NOMO-1 (cell line): ENCODE measurements at regions not wholly inside any gene's neighbourhood (a gene's known extent, or its start where the extent isn't known, plus 50 kb on each side); places are given as distances from the start of the nearest gene placed in this dataset.

Experiments
- DNase-seq, 2 experiments: peaks; one replicate each; lab custom pipeline; 2025; ENCODE audit not compliant: unreplicated experiment in 2 of 2; lab: John Stamatoyannopoulos, UW

DNA sequence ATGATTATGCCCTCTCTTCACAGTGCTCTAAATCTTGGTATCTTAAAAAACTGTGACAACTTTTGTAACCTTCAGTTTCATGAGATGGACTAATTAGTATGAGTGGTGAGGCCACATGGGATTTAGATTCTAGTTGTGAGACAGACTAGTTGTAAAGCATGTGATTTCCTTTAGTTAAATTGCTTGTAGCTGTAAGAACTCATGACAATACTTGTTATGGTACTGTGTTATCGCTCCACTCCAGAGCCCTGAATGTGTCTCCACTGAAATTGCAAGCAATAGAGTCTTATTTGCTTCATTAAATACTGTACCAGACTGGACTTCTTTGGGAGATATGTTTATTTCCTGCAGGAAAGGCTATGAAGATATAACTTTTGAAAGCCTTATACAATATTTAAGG, 1198.3 kb upstream of the CDH6 start:
- no peak for DNase-seq

DNA sequence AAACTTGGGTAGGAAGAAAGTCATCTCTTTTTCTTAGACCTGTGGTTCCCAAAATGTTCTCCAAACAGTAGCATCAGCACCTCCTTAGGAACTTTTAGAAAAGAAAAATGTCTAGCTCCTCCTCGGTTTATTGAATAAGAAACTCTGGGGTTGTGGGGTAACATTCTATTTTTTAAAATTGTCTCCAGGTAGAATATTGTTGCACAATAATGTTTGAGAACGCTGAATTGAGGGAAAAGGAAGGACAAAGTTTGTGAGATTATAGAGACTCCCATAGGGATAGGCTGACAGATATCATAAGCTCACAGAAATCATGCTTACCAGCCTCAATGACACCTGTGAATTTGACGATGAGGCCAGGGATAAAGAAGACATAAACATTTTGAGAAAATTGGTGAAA, 1199.0 kb upstream of the CDH6 start:
- DNase-seq = no peak

DNA sequence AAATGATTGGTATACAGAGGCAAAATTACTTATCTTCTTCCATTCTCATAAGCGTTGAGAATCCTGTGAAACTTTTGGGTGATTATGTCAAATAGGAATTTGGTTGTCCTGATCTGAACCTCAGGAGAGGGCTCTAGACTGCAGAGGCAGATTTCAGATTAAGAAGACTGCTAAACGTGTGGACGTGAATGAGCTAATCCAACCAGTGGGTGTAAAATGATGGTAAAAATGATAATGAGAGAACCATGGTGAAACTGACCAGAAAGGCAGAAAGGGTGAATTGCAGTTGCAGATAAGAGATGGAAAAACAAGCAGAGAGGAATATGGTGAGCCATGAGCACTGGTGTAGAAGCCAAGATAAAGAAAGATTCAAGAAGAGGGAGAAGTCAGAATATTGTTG, 1200.2 kb upstream of the CDH6 start:
- no peak for DNase-seq

- no peak for DNase-seq
These were observed 1201.2 kb upstream of the CDH6 start for GRCh38 chr5:29992248-29992647.

GRCh38 chr5:29990681-29991080, 1202.8 kb upstream of the CDH6 start:
- DNase-seq = no peak

DNA sequence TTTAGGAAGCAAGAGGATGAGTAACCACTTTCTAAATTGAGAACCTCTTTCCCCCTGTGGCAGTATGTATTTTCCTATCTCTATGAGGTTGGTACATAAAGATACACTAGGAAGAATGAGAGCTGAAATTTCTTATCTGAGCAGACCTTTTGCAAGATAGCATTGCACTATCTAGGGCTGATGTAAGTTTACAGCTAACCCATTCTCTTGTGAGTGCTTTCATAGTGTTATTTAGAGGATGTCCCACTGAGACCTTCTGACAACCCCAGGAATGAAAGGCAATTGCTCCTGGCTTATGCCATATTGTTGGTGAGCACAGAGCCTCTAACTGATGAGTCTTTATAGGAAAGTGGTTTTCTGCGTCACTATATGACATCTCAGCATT, 1209.3 kb upstream of the CDH6 start:
- DNase-seq = no peak

DNA sequence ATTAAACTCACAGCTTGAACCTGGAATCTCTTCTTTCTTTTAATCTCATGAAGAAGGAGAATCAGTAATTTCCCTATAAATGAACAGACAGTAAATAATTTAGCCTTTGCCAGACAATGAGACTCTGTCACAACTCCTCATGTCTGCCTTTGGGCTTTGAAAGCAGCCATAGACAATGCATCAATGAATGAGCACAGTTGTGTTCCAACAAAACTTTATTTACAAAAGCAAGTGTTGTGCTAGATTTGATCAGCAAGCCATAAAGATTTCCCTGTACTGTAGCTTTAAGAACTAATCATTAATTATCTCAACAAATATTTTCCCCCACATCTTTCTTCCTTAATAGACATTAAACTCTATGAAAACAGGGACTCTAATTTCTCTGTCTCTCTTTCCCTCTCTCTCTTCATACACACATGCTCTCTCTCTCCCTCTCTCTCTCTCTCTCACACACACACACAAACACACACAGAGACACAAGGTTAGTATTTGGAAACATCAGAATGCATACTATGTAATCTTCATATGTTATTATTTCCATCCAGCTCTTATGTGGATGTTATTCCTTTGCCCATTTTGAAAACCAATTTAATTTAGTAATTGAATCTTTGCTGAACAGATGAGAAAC, 1209.8 kb upstream of the CDH6 start:
- no peak for DNase-seq

- no peak for DNase-seq
These were observed 1211.0 kb upstream of the CDH6 start for GRCh38 chr5:29982457-29982856.

- no peak for DNase-seq
These were observed 1220.9 kb upstream of the CDH6 start for GRCh38 chr5:29972597-29972996.

DNA sequence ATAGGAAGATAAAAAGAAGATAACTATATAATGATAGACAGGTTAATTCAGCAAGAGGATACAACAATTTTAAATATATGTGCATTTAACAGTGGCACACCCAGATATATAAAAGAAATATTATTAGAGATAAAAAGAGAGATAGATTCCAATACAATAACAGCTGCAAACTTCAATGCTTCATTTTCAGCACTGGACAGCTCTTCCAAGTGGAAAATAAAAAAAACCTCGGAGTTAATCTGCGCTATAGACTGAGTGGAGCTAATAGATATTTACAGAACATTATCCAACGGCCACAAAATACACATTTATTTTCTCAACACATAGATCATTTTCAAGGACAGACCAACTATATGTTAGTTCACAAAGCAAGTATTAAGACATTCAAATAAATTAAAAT, 1229.5 kb upstream of the CDH6 start:
- no peak for DNase-seq

GRCh38 chr5:29960323-29960722, 1233.2 kb upstream of the CDH6 start:
- DNase-seq = no peak

DNA sequence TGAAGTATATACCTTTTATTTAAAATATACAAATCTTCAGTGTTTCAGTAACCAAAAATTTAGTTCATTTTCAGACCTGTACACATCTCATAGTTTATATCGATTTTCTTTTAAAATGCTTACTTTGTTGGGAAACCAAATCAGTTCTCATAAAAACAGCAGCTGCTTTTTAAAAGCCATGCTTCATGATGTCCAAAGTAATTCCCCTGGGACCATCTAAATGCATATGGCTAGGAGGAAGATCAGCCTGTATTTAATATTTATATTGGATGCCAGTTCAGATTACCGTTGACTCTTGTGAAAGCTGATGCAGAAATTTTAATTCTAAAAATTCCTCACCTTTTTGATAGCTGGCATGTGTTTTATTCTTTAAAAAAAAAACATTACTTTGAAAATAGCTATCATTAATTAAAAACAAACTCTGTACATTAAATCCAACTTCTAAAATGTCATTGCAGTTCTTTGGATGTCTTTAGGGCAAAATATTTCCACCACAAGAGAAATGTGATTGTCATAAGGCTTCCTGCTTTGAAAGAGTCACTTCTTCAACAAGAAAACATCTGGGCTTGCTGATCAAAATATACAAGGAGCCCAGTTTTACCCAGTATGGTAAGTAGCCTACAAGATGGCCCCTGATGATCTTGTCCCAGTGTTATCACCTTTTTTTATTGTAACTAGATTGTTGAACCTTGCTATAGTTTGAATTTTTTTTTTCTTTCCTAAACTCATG, 1242.9 kb upstream of the CDH6 start:
- DNase-seq = no peak

- no peak for DNase-seq
These were observed 1244.1 kb upstream of the CDH6 start for GRCh38 chr5:29949301-29949872.

GRCh38 chr5:29944327-29944726, 1249.2 kb upstream of the CDH6 start:
- no peak for DNase-seq

DNA sequence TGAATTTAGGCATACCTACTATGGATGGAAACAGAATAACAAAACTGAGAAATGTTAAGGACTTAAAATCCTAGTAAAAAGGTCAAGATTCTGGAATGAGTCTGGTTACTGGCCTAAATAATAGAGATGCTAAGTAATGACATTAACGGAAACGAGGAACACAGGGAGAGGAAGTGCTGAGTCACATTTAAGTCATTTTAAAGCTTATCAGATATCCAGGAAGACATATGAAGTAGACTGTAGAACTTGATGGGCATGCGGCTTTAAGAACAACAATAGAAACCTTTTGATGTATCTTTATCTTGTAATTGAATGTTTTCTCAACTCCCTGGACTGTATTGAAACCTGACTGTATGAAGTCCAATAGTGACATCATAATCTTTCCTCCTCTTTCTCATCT, 1251.4 kb upstream of the CDH6 start:
- no peak for DNase-seq

GRCh38 chr5:29939988-29940387, 1253.5 kb upstream of the CDH6 start:
- DNase-seq = no peak

- no peak for DNase-seq
These were observed 1258.1 kb upstream of the CDH6 start for GRCh38 chr5:29935371-29935770.

DNA sequence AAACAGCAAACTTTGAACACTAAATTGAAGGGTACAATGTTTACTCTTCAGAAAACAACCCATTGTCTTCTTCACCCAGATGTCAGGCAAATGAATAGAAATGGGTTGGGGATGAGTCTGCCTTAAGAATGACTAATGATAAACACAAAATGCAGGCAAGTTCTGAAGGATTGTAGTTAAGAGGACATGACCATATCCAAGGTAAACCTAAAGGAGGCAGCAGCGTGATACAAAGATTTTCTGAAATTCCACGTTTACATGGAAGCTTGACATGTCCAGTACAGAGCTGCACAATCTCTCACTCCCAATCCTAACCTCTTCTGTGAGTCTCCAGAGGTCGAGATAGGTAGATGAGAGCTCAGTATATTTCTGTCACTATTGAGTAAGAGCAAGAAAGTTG, 1263.2 kb upstream of the CDH6 start:
- DNase-seq = no peak

DNA sequence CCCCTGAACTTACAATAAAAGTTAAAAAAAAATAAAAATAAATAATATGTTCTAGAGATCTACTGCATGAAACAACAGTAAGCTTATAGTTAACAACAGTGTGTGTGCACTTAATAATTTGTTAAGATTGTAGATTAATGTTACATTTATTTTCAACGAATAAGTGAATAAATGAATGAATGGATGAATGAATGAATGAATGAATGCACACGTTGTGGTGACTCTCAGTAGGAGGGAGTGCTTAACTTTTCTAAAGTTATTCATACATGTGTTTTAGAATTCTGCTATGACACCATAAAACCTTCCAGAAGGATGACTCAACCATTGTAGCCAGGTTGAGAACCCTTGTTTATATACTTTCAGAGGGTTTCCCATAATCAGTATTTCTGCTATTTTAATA, 1269.4 kb upstream of the CDH6 start:
- DNase-seq = no peak

DNA sequence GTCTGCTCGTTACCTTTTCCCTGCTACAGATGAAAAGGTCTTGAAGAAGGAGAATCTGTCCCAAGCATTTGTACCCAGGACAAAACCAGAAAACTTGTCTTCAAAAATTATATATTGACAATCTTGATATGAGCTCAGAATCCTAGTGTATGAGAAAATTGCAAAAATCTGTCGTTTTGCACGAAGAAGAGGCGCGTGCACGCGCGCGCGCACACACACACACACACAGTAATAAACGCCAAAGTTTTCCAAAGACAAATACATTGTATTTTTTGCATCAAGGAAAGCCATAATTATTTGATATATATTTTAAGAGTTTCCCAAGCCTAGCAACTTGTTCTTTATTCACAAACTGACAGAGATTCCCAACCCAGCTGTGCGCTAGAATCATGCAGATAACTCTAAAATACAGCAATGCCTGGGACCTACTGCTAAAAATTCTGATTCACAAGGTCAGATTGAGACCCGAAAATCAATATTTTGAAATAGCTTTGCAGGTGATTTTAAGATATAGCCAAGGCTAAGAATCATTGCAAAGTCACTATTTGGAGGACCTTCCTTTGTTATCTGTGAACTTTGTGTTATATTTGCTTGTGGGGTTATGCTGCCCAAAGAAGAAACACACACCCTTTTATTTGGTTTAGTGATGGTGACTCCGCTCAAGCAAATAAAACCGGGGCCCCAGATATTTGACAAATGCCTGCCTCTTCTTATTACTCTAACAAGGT, 1287.7 kb upstream of the CDH6 start:
- DNase-seq = no peak

- no peak for DNase-seq
These were observed 1290.6 kb upstream of the CDH6 start for GRCh38 chr5:29902859-29903258.

GRCh38 chr5:29899583-29899982, 1293.9 kb upstream of the CDH6 start:
- DNase-seq = no peak
